ENCODE measurements at regions not wholly inside any gene's neighbourhood (a gene's known extent, or its start where the extent isn't known, plus 50 kb on each side); places are given as distances from the start of the nearest gene placed in this dataset.
A peak's percentile ranks its signal among the peaks of the same experiment; 100 is the strongest.
"Not testable (repeated sequence)": the region's sequence is repeated elsewhere in the genome, so short reads cannot be mapped to it uniquely, and the experiment has no call there.

DNA sequence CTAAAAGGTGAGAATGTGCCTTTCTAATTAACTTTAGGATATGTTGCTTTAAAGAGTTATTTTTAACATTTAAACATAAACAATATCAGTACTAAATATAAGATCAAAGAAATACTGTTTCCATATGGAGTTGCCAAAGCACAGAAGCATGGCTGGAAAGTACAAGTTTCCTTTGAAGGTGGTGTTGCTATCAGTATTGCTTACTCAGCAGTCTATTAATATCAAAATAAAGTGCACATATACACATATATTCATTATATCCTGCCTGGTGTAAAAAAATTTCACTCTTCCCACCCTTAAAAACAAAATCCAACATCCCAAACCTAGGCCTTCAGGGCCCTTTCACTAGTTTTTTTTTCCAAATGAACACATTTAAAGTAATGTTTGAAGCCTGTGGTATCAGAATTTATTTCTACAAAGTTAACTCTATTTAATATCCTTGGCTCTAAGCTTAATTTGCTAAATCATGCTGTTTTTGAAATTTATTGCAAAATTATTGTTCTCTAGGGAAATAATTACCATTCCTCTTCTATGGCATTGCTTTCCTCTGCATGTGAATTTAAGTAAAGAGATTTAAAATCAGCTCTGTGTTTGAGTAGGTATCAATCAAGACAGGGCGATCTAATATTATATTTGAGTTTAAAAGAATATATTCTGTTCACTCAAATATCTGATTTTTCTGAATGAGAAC is 192.7 kb upstream of the MEIS1 start:
- DNase-seq, result no peak

DNA sequence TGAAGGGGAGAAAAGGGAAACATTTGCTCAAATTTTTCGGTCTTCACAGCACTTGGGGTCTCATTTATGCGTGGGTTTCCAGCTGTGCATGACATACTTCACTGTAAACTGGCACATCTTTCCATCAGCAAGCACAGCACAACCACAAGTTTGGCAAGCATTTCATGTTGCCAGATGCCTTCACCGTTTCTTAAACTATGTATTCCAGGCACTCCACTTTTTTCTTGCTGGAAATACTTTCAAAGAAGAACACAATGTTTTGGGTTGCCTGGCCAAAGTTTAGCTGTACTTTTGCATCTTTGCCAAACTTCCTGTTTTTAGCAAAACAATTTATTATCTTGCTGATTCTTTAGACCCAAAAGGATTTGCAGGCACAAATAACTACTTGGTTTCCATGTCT is 194.6 kb upstream of the MEIS1 start:
- no peak for DNase-seq

DNA sequence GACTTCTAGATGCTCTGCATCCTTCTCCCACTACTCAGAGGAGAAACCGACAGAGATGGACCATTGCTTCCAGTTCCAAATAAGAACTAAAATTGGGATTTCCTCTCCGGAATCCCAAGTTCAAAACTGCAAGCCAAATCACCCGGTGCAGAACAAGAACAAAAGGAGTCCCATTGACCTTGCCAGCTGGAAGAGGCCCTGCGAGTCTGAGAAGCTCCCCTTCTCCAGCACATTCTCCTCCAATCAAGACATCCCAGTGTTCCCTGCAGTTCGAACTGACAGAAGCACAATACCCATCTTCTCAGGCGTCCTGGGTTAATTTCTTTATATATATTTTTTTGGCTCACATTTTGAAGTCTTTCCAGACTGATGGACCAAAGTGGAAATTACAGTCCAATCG is 195.3 kb upstream of the MEIS1 start:
- DNase-seq, result no peak

- DNase-seq, result no peak
Observed at GRCh38 chr2:66237803-66238379, 197.0 kb upstream of the MEIS1 start.

DNA sequence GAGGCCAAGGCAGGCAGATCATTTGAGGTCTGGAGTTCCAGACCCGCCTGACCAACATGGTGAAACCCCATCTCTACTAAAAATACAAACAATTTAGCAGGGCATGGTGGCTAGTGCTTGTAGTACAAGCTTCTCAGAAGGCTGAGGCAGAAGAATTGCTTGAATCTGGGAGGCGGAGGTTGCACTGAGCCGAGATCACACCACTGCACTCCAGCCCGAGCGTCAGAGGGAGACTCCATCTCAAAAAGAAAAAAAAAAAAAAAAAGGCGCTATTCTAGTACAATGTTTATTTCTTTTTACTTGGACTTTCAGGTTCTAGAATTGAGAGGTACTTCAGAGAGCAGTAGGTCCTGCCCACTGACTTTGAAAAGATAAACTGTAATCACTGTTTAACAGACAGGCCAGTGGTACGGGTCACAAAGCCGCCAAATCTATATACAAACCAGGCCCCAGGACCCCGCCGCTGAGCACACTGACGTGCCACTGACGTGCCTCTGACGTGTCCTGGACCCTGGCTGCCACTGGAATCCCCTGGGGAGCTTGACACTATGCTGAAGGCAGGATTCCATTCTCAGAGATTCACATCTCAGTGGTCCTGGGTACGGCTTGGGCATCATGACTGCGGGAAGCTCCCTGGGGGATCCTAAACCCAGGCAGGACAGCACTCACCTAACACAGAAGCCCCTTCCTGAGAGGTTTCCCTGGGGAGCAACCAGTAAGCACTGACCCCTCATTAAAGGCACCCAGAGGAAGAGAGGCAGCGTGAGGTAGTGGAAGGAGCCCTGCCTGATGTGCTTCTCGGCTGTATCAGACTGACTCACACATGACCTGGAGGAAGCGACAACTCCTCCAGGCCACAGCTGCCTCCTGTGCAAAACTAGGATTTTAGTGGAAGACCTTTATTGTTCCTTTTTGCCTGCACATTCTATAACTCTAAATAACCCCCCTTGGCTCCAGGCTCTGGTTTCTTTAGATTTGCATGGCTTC is 197.8 kb upstream of the MEIS1 start:
- no peak for DNase-seq

DNA sequence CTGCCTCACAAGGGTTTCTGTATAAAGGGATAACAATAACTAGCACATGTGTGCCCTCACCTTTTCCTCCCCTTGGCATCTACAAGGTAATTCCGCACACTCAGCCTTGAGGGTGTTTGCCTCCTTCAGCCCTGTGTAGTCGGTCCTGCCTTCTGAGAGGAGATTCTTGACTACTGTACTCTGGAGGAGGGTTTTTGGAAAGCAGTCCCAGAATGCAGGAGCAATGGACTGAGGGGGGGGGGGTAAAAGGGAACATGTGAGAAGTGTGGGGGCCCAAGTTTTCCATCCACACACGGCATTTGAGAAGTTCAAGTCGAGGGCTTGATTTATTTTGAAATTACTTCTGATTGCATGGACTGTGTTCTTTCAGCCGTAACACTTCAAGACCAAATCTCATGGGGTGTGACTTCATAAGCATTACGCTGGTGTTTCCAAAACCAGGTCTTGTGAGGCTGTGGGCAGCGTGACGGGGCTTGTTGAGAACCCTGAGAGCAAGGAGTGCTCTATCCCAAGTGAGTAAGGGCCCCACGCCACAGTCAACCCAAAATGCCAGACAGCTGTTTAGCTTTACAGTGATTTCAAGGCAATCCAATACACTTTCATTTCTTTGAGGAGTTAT is 198.7 kb upstream of the MEIS1 start:
- no peak for DNase-seq

DNA sequence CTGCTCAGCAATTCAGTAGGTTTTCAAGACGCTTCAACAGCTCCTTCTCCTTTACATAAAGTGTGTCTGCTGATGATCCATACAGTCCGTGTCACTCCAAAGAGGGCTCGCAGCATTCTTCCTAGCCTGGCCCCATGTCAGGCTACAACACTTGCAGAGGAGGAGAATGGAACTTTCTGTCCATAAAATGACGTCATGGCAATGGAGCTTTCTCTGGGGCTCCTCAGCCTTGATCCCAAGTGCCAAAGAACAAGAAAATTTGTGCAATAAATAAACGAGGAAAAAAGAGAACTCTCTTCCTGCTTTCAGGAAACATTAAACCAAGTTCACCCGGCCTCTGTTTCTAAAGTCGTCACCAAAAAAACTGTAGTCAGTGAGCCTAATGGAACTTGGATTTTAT is 199.5 kb upstream of the MEIS1 start:
- no peak for DNase-seq

DNA sequence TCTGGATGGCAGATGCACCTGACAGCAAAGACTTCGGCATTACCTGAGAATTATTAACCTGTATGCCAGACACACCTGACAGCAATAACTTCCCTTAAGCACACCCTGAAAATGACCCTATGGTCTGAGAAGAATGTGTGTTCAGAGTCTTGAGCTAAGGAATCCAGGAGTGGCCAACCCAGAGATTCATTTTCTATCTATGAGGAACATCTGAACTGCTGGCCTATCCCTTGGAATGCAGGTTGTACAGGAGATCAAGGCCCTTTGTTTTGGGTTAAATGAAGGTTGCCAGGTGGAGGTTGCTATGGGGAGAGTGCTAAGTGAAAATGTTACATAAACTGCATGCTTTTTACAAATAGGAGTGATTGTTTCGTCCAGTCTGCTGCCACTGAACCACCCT is 200.9 kb upstream of the MEIS1 start:
- DNase-seq, result no peak

GRCh38 chr2:66228128-66228547 is 206.8 kb upstream of the MEIS1 start:
- DNase-seq, result no peak

GRCh38 chr2:66217039-66217585 is 217.8 kb upstream of the MEIS1 start:
- no peak for DNase-seq

DNA sequence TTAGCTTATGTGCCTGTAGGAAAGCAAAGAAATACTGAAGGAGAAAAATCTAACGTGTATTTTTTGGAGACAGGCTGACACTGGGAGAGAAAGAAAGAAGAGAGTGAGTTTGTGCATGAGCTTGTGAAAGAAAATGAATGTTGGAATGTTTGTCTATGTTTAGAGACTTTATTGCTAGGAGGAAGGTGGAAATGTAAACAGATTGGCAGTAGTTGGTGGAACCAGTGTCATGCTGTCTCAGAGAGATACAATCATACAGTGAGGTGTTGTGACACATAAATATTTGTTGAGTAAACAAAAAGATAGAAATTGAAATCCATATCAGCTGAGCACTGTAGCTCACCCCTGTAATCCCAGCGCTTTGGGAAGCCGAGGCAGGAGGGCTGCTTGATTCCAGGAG is 222.2 kb upstream of the MEIS1 start:
- no peak for DNase-seq

DNA sequence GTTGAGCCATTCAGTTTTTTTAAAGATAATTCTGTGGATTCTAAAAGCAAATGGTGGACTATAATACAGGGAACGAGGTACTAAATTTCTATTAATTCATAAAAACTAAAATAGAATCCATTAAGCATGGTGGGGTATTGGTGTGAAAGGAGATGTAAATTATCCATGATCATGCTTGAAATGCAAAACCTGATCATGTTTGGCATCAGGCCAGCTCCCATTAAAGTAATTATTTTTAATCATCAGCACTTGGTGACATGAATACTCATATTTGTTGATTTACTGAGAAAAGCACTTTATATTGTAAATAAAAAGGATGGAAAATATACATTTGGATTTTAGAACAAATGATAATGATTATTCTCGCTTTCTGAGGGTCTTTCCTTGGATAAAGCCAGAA is 232.3 kb upstream of the MEIS1 start:
- no peak for DNase-seq

DNA sequence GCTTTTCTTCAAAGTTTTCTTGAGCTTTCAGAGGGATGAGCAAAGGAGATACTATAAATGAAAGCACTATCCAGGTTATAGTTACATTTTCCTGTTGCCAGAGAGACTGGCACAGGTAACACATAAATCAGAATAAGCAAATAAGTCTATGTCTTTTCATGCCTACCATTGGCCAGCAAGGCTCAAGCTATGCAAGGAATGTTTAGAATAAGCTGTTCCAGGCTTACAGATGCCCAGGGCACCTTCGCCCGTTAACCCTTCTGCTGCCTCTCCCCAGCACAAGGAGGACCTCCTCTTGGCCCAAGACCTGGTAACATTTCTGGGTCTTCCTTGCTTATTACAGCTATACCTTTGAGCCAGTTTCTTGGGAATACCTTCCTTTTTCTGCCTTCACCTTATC is 233.7 kb upstream of the MEIS1 start:
- no peak for DNase-seq

DNA sequence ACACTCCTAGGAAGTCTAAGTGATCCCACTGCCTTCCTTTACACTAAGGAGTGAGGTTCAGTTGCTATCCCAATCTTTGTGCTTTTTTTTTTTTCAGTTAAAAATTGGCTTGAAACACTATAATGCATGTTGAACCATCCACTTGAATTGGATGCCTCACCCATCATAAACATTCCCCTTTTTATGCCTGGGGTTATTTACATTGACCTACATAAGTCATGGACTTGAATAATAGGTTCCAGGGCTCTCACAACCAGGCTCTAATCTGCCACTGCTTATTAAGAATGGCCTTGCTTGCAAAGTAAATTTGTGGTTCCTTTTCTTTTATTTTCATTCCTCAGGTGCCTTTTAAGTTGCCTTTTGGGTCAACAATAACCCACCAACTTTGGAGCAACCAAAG is 236.1 kb upstream of the MEIS1 start:
- DNase-seq, result no peak

DNA sequence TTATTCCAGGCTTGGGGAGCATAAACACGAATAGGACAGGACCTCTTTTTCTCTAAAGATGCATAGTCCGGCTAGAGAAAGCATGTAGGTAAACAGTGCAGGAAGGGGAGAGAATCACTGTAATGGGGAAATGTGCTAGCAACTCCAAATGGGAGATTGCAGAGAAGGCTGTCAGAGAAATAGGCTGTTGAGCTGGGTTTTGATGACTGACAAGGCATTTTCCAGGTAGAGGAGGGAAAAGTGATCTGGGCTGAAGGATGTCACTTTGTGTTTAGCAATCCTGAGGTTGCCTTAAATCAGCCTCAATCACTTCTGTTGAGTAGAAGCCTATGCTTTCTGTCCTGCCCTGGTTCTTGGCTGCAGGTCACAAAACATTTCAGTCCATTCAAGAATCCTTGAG is 242.0 kb upstream of the MEIS1 start:
- DNase-seq, result no peak

GRCh38 chr2:66191311-66191710 is 243.6 kb upstream of the MEIS1 start:
- no peak for DNase-seq

DNA sequence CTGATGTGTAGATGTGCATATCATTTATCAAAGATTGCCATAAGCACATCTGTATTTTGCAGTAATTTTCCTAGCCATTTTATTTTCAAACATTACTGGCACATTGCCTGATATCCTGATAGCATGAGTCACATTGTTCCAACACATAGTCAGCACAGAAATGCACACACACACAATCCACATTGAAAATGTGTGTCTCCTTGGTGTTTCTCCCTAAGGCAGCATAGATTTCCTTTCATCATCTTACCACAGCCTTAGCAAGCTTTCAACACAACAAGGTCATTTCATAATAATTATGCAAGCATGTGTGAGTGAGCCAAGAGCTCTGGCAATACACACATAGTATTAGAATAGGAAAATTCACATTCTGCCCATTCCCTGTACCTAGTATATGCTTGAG is 245.4 kb upstream of the MEIS1 start:
- peak in 3 of 4 experiments; percentile 4 to 37 (median 12) for DNase-seq

GRCh38 chr2:66186537-66186936 is 248.4 kb upstream of the MEIS1 start:
- no peak for DNase-seq

DNA sequence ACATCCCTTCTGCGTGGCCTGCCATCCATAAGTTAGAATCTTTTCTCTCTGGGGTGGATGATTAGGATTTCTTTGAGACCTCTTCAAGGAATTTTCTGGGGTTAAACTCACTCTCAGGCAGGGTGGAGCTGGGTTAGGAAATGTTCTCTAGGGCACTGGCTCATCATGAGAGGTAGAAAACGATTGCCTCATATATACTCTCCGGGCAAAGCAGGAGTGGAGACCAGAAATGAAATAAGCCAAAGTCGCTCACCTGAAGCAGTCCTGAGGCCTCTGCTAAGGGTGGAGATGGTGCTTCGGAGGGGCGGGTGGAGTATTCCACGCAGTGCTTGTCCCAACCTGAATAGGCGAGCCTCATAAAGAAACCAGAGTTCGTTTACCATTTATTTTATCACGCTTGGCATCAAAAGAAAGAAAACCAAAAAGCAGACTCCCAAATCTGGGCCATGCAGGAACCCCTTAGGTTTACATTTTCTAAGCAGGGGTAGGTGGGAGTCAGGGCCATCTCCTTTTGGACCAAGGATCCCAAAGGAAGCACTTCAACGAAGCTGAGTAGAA is 249.3 kb upstream of the MEIS1 start:
- no peak for DNase-seq

- not testable (repeated sequence) for DNase-seq
Observed at GRCh38 chr2:66177128-66177796, 257.7 kb upstream of the MEIS1 start.

- no peak for DNase-seq
Observed at GRCh38 chr2:66174491-66174890, 260.4 kb upstream of the MEIS1 start.

DNA sequence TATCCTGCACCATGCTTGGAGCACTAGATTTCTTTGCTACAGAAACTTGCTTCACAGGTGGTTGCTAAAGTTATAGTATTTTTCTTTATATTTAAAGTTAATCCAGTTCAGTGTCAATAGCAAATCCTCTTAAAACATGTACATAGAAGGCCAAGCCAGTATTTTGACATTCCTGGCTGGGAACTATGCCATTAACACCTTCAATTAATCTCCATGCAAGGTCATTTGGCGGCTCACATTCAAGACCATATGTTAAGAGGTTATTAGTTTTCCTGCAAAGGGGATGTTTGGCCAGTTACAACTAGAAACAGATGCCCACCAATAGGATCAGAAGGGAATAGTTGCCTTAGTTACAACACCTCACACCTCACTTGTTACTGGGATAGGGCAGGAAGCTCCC is 261.3 kb upstream of the MEIS1 start:
- DNase-seq, result no peak

Measured in suppressor macrophage (primary cell).